ENCODE measurements at regions not wholly inside any gene's neighbourhood (a gene's known extent, or its start where the extent isn't known, plus 50 kb on each side); places are given as distances from the start of the nearest gene placed in this dataset.
"Not testable (repeated sequence)": the region's sequence is repeated elsewhere in the genome, so short reads cannot be mapped to it uniquely, and the experiment has no call there.

DNA sequence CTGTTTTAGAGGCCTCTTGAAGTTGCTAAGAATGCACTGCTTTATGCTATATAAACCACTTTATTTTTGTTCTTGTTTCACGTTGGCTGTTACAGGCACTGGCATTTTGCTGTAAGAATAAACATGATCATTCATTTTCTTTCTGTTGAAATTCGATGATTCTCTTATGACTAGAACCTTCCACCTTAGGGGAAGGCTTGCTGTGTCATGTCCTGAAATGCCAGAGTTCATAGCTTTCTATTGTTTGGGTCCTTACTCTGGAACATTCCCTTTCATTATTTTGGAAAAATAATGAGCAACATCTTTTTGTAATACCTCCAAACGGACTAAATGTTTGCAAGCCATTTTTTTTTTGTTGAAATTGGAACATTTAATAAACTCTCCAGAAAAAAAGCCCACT is 495.1 kb upstream of the POT1 start:
- ATAC-seq (ENCODE audit: insufficient number of reproducible peaks, low FRiP score, low read depth) (no peak), DNase-seq (ENCODE audit: low spot score) (no peak)
- Histone ChIP-seq H3K4me3 (no peak overlapping the region), H3K36me3 (no peaks in the 10 kb centered on the region), H3K9me3 (peaks cover 5% of the 10 kb centered on the region), H3K4me1 (ENCODE audit: control insufficient read depth in 1 of 2, low read depth in 2 of 2) (no peaks in the 10 kb centered on the region), H3K27me3 (replicated peaks; ENCODE audit: insufficient read depth) (no peaks in the 10 kb centered on the region), H3K27ac (no peak overlapping the region)
- TF ChIP-seq, protein P1, sequence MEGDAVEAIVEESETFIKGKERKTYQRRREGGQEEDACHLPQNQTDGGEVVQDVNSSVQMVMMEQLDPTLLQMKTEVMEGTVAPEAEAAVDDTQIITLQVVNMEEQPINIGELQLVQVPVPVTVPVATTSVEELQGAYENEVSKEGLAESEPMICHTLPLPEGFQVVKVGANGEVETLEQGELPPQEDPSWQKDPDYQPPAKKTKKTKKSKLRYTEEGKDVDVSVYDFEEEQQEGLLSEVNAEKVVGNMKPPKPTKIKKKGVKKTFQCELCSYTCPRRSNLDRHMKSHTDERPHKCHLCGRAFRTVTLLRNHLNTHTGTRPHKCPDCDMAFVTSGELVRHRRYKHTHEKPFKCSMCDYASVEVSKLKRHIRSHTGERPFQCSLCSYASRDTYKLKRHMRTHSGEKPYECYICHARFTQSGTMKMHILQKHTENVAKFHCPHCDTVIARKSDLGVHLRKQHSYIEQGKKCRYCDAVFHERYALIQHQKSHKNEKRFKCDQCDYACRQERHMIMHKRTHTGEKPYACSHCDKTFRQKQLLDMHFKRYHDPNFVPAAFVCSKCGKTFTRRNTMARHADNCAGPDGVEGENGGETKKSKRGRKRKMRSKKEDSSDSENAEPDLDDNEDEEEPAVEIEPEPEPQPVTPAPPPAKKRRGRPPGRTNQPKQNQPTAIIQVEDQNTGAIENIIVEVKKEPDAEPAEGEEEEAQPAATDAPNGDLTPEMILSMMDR (IDR thresholded peaks at IDR 0.05) = no peak

DNA sequence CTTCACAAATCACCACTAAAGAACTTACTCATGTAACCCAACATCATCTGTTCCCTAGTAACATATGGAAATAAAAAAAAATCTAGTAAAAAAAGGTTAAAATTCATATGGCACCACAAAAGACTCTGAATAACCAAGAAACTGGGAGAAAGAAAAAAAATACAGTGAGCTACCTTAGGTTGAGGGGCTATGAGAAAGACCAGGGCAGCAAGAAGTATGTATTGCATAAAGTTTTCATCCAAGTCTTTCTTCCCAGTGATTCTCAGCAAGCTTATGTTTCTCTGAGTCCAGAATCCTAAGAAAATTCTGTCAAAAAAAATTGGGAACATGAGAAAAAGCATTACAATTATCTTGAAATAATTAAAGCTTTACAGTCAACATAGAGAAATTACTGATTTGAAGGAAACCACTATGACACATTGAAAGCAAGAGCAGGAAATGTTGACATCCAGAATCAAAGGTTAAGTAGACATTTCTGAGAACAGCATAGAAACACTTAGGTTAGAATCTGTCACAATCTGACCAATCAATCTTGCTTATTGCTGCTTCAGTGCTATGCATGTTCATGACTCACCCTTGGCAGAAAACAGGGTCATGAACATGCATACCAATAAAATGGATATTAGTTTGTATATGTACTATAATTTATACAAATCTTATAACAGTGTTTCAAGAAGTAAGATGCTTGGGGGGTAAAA is 494.0 kb upstream of the POT1 start:
- TF ChIP-seq, protein P1 (IDR thresholded peaks at IDR 0.05) = no peak
- Histone ChIP-seq H3K27ac (no peak overlapping the region), H3K4me3 (no peak overlapping the region), H3K27me3 (replicated peaks; ENCODE audit: insufficient read depth) (no peaks in the 10 kb centered on the region), H3K4me1 (ENCODE audit: control insufficient read depth in 1 of 2, low read depth in 2 of 2) (no peaks in the 10 kb centered on the region), H3K9me3 (peaks cover 5% of the 10 kb centered on the region), H3K36me3 (no peaks in the 10 kb centered on the region)
- ATAC-seq (ENCODE audit: insufficient number of reproducible peaks, low FRiP score, low read depth) = no peak
- no peak for DNase-seq (ENCODE audit: low spot score)

DNA sequence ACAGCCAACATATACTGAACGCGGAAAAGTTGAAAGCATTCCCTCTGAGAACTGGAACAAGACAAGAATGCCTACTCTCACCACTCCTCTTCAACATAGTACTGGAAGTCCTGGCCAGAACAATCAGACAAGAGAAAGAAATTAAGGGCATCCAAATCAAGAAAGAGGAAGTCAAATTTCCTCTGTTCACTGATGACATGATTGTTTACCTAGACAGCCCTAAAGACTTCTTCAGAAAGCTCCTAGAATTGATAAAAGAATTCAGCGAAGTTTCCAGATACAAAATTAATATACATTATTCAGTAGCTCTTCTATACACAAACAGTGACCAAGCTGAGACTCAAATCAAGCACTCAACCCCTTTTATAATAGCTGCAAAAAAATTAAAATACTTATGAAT is 491.8 kb upstream of the POT1 start:
- DNase-seq (ENCODE audit: low spot score); ATAC-seq (ENCODE audit: insufficient number of reproducible peaks, low FRiP score, low read depth); H3K9me3 ChIP-seq; H3K36me3 ChIP-seq; H3K4me1 ChIP-seq (ENCODE audit: control insufficient read depth in 1 of 2, low read depth in 2 of 2); H3K27ac ChIP-seq; H3K27me3 ChIP-seq (replicated peaks; ENCODE audit: insufficient read depth); H3K4me3 ChIP-seq: not testable (repeated sequence)

DNA sequence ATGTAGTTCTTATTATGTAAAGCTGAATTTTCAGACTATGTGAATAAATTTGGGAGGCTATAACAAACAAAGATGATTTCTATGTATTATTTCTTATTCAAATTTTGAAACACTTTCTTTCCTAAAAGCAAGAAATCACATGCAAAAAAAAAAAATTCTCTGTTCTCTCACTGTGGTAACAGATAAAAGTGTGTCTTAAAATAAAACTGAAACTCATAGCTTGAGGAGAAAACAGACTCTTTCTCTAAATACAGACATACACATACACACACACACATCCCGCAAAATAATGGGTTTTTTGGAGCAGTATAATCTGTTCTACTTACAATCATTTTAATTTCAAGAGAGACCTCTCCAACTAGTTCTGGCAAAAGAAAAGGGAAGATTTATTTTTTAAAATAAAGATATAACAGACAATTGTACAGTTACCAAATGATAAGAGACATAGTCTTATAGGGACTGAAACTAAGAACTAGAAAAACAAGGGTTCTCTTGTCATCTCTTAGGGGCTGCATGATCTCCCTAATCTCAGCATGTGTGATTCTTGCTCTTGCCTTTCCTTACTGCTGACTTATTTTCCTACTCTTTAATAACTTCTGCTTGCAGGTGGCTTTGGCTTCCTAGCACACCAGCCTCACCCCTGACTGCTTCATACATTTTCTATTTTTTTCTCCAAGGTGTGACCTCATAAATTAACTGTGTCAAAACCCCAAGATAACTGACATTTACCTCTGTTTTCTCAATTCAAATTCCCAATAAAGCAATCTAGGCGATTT is 483.5 kb upstream of the POT1 start:
- no peak for ATAC-seq (ENCODE audit: insufficient number of reproducible peaks, low FRiP score, low read depth)

DNA sequence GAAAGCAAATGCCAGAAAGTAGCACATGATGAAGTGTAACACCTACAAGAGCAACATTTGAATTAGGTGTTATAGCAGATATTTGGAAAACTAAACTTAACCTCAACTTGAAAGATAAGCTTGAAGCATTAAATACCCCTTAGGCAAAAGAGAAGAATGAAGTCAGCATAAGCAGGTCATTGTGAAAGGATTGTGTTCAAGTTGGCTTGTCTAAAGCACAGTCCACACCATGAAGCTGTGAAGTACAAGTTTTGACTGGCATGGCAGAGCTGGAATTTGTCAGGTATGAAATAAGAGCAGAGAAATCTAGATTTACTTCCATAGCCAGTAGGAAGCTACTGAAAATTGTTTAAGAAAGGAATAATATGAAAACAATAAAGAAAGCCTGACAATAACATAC is 480.3 kb upstream of the POT1 start:
- H3K9me3 ChIP-seq = no peaks in the 10 kb centered on the region
- no peak for DNase-seq (ENCODE audit: low spot score)
- H3K27me3 ChIP-seq (replicated peaks; ENCODE audit: insufficient read depth) = no peaks in the 10 kb centered on the region
- H3K4me1 ChIP-seq (ENCODE audit: control insufficient read depth in 1 of 2, low read depth in 2 of 2) = no peaks in the 10 kb centered on the region
- no peaks in the 10 kb centered on the region for H3K36me3 ChIP-seq
- ATAC-seq (ENCODE audit: insufficient number of reproducible peaks, low FRiP score, low read depth) = no peak
- no peak overlapping the region for H3K27ac ChIP-seq
- H3K4me3 ChIP-seq = no peak overlapping the region
- TF ChIP-seq, protein P1 (IDR thresholded peaks at IDR 0.05) = no peak

More for the DNA sequence above, 483.5 kb upstream of the POT1 start:
- Histone ChIP-seq H3K4me3 (no peak overlapping the region), H3K36me3 (no peaks in the 10 kb centered on the region), H3K27me3 (replicated peaks; ENCODE audit: insufficient read depth) (no peaks in the 10 kb centered on the region), H3K27ac (no peak overlapping the region), H3K4me1 (ENCODE audit: control insufficient read depth in 1 of 2, low read depth in 2 of 2) (no peaks in the 10 kb centered on the region), H3K9me3 (no peaks in the 10 kb centered on the region)
- TF ChIP-seq, protein P1 (IDR thresholded peaks at IDR 0.05) = no peak
- DNase-seq (ENCODE audit: low spot score) = no peak
